MG63 (cell line): ENCODE measurements at regions not wholly inside any gene's neighbourhood (a gene's known extent, or its start where the extent isn't known, plus 50 kb on each side); places are given as distances from the start of the nearest gene placed in this dataset.
A peak's percentile ranks its signal among the peaks of the same experiment; 100 is the strongest.
"Not testable (repeated sequence)": the region's sequence is repeated elsewhere in the genome, so short reads cannot be mapped to it uniquely, and the experiment has no call there.

Source experiments
- DNase-seq: peaks from one replicate; pipeline ENCODE4 v3.0.0-alpha.2; 2020
- H3K27me3 ChIP-seq: fragments of 250-450 bp; sonication (Bioruptor Pico); 2 replicates; pipeline ENCODE4 v1.5.1; 2020; ENCODE audit warnings: mild to moderate bottlenecking, moderate library complexity
- H3K36me3 ChIP-seq: fragments of 250-450 bp; sonication (Bioruptor Pico); 2 replicates; pipeline ENCODE4 v1.5.1; 2020; ENCODE audit warnings: mild to moderate bottlenecking, moderate library complexity
- H3K4me3 ChIP-seq: fragments of 250-450 bp; sonication (Bioruptor Pico); 2 replicates; pipeline ENCODE4 v1.5.1; 2020; ENCODE audit warnings: mild to moderate bottlenecking, moderate library complexity
- H3K9me3 ChIP-seq: fragments of 250-450 bp; sonication (Bioruptor Pico); 2 replicates; pipeline ENCODE4 v1.5.1; 2020; ENCODE audit warnings: mild to moderate bottlenecking, moderate library complexity

DNA sequence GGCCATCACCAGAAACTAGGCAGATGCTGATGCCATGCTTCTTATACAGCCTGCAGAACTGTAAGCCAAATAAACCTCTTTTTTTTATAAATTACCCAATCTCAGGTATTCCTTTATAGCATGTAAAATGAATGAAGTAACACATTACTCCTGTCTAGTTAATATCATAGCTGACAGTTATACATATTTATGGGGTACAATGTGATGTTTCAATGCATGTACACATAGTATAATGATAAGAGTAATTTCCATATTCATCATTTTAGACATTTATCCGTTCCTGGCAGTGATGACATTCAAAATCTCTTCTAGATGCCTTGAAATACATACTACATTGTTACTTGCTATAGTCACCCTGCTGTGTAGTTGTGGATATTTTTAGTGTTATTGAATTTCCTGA lies 85.4 kb upstream of the SLC35F3 start:
- no peak for DNase-seq
- Histone ChIP-seq H3K27me3 (peaks cover 5% of the 10 kb centered on the region), H3K9me3 (0 out of 2 replicates have a peak, but pooled peaks cover 3% of the 10 kb centered on the region), H3K36me3 (no peaks in the 10 kb centered on the region), H3K4me3 (no peak overlapping the region)

DNA sequence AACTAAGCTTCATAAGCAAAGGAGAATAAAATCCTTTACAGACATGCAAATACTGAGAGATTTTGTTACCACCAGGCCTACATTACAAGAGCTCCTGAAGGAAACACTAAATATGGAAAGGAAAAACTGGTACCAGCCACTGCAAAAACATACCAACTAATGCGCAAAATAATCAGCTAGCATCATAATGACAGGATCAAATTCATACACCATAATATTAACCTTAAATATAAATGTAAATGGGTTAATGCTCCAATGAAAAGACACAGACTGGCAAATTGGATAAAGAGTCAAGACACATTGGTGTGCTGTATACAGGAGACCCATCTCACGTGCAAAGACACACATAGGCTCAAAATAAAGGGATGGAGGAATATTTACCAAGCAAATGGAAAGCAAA lies 80.3 kb upstream of the SLC35F3 start:
- not testable (repeated sequence) for DNase-seq, H3K36me3 ChIP-seq, H3K4me3 ChIP-seq, H3K27me3 ChIP-seq, H3K9me3 ChIP-seq

DNA sequence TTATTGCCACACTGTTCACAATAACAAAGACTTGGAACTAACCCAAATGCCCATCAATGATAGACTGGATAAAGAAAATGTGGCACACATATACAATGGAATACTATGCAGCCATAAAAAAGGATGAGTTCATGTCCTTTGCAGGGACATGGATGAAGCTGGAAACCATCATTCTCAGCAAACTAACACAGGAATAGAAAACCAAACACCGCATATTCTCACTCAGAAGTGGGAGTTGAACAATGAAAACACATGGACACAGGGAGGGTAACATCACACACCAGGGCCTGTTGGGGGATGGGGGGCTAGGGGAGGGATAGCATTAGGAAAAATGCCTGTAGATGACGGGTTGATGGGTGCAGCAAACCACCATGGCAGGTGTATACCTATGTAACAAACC lies 76.5 kb upstream of the SLC35F3 start:
- H3K9me3 ChIP-seq, DNase-seq, H3K4me3 ChIP-seq, H3K27me3 ChIP-seq, H3K36me3 ChIP-seq: not testable (repeated sequence)

DNA sequence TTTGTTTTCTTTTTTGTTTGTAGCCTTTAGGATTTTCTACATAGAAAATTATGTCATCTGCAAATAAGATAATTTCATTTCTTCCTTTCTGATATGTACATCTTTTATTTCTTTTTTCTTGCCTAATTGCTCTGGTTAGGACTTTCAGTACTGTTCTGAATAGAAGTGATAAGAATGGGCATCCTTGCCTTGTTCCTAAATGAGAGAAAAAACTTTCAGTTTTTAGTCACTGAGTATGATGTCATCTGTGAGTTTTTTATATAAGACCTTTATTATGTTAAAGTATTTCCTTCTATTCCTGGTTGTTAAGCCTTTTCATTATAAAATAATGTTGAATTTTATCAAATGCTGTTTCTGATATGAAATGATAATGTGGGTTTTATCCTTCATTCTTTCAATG lies 76.0 kb upstream of the SLC35F3 start:
- Histone ChIP-seq H3K36me3 (no peaks in the 10 kb centered on the region), H3K4me3 (no peak overlapping the region), H3K27me3 (peaks cover 2% of the 10 kb centered on the region; the same call in 1 of the 2 replicates), H3K9me3 (peaks cover 2% of the 10 kb centered on the region)
- DNase-seq = no peak

DNA sequence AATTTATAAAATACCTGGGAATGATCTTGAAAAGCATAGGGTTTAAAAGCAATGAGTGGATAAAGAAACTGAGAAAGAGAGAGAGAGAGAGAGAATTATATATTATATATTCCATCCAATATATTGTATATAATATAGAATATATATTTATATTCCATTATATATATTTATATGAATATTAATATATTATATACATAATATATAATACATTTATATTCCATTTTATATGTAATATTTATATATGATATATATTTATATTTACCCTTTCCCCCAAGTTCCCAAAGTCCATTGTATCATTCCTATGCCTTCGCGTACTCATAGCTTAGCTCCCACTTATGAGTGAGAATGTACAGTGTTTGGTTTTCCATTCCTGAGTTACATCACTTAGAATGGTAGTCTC lies 69.9 kb upstream of the SLC35F3 start:
- no peaks in the 10 kb centered on the region for H3K36me3 ChIP-seq
- peaks cover 3% of the 10 kb centered on the region; the same call in 1 of the 2 replicates for H3K27me3 ChIP-seq
- H3K9me3 ChIP-seq = no peaks in the 10 kb centered on the region; the same call in 1 of the 2 replicates
- no peak for DNase-seq
- H3K4me3 ChIP-seq = no peak overlapping the region

DNA sequence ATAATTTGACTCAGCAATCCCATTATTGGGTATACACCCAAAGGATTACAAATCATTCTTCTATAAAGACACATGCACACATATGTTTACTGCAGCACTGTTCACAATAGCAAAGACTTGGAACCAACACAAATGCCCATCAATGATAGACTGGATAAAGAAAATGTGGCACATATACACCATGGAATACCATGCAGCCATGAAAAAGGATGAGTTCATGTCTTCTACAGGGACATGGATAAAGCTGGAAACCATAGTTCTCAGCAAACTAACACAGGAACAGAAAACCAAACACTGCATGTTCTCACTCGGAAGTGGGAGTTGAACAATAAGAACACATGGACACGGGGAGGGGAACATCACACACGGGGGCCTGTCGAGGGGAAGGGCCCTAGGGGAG lies 66.3 kb upstream of the SLC35F3 start:
- not testable (repeated sequence) for H3K27me3 ChIP-seq, H3K9me3 ChIP-seq, H3K36me3 ChIP-seq, H3K4me3 ChIP-seq, DNase-seq

DNA sequence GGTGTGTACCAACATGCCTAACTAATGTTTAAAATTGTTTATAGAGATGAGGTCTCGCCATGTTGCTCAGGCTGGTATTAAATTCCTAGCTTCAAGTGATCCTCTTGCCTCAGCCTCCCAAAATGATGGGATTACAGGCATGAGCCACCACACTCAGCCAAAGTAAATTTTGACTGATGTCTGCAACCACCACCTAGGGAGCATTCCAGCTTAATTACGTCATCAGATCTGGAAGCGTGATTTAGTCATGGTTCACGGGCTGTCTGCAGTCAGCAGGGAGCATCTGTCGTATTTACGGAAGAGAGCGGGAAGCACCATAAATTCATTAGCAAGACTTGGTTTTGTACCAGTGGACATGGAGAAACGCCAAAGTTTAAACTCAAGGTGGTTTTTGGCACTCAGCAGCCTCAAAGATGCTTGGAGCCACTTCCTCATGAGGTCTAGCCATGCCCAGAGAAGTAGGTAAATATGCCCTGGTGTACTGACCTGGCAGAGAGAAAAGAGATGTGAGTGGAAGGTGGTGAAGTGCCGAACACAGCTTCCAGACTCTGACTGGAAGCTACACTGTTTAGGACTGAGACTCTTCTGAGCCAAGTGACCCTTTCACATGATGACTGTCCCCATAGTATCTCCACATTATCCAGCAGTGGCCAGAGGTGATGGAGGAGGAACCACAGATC lies 60.8 kb upstream of the SLC35F3 start:
- Histone ChIP-seq H3K36me3 (no peaks in the 10 kb centered on the region), H3K9me3 (peaks cover 9% of the 10 kb centered on the region), H3K4me3 (no peak overlapping the region), H3K27me3 (no peaks in the 10 kb centered on the region)
- DNase-seq = peak; percentile 33

DNA sequence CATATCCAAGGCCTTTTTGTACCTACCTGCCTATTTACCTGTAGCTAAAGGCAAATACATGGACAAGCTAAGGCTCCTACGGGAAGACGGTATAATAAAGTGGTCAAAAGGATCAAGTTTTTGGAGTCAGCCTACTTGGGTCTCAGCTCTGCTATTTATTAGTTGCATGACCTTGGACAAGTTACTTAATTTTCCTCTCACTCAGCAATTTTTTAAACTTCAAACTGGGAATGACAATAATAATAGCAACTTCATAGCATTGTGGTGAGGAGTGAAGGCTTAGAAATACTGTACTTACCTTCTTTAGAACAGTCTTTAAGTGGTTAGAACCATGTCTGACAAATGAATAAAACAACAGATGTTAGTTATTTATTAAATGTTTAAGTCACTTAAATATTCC lies 60.2 kb upstream of the SLC35F3 start:
- peaks cover 11% of the 10 kb centered on the region for H3K9me3 ChIP-seq
- H3K36me3 ChIP-seq = no peaks in the 10 kb centered on the region
- no peak overlapping the region for H3K4me3 ChIP-seq
- no peak for DNase-seq
- H3K27me3 ChIP-seq = no peaks in the 10 kb centered on the region

DNA sequence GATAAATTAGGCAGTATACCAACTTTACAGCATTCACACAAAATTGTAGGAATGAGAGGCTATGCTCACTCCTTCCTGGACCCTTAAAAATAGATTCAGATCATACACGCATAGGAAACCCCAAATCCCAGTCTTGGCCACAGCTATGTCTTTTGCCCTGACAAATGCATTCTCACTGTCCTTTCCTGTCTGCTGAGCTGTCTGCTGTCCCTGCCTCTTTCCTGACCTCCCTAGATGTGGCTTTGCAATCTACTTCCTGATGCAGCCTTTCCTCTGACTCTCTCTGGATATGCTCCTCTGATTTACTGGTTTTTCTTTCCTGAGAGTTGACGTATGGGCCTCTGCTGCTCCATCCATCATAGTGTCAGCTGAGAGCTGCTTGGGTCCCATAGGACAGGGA lies 59.8 kb upstream of the SLC35F3 start:
- Histone ChIP-seq H3K27me3 (no peaks in the 10 kb centered on the region), H3K9me3 (peaks cover 11% of the 10 kb centered on the region), H3K36me3 (no peaks in the 10 kb centered on the region), H3K4me3 (no peak overlapping the region)
- DNase-seq = no peak
